GM18511 (cell line): ENCODE measurements at regions not wholly inside any gene's neighbourhood (a gene's known extent, or its start where the extent isn't known, plus 50 kb on each side); places are given as distances from the start of the nearest gene placed in this dataset.
A peak's percentile ranks its signal among the peaks of the same experiment; 100 is the strongest.

Source experiments
- ATAC-seq: cut with Tn5 transposase; IDR thresholded peaks from one replicate; pipeline ENCODE4 v1.9.1; 2021; ENCODE audit warnings: mild to moderate bottlenecking, moderate library complexity; ENCODE audit not compliant: unreplicated experiment

DNA sequence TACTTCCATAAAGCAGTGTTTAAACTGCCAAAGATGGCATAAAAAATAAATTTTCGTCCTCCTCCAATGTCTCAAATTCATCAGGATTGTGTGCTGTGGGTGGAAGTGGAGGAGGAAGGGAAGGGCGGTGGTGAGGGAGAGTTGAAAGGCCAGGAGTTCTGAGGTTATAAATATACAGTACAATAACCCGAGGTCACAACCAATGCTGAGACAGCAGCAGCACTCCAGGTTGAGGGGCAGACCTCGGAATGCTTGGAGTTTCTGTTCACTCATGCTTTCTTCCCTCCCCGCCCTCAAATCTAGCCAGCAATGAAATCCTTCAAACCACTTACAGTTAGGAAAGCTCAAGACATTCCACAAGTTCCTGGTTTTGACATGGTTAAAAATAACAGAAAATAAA, 134.0 kb upstream of the SMAD1 start:
- no peak for ATAC-seq

DNA sequence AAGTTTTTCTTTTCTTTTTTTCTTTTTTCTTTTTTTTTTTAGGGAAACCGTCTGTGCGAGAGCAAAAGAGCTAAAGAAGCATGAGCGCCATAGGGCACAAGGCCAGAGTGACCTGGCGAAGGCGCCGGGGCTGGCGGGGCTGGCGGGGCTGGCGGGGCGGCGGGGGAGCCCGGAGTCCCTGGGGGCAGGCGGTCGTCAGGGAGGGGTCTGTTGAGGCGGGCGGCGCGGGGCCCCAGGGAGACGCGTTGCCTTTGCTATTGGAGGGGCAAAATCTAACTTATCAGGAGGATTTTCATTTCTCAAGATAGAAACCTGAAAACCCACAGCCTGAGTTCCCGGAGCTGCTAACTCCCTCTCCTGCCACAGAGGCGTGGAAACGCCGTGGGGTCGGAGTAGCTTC, 135.6 kb upstream of the SMAD1 start:
- no peak for ATAC-seq

- no peak for ATAC-seq
Measured at GRCh38 chr4:145345401-145345800, 136.3 kb upstream of the SMAD1 start.

GRCh38 chr4:145341381-145341780, 140.3 kb upstream of the SMAD1 start:
- ATAC-seq, result no peak

DNA sequence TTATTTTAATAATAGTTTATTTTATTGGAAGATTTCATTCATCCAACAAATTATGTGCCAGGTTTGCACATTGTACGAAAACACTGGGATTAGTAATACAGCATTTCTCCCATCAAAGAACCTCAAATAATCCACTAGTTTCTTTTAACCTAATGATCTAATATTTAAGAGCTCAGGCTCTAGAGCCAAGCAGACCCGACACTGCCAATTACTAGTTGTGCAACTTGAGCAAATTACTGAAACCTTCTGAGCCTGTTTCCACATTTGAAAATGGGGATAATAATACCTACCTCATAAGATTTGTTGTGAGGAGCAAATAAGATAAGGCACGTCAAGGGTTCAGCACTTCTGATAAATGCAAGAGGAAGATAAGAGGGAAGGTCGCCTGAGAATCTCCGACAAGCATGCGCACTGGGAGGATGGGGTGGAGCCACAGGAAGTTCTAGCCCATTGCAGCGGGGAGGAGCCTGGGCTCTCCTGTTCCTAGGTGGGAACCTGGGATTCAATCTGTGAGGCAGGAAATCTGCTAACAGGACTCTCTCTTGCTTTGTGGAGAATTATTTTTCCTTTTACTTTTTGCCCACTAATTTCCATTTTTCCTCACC, 141.5 kb upstream of the SMAD1 start:
- no peak for ATAC-seq

DNA sequence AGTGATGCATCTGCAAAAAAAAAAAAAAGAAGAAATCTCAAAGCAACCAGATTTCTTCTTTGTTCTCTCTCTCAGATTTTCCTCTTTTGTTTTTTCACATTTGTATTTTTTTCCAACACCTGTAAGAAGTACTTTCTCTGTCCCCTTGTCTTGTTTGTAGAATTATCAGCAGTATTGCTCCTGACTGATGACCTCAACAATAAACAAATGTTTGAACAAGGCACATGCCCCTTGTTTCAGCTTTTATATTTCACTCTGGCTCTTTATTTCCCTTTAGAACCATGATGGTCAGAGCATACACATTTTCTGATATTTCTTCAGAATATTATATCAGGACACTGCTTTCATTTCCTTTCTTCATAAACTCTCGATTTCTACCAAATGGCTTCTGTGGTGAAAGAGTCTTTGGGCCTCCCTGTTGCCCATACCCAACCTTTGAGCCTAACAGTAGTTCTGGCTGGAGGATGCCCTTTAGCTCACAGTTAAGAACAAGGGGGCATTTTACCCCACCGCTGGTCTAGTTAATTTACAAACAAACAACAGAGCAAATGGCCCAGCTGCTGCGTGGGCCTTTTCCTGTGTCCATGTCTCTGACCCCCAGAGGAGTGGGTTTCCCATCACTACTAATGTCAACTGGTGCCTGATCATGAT, 142.5 kb upstream of the SMAD1 start:
- no peak for ATAC-seq

- ATAC-seq, result no peak
Measured at GRCh38 chr4:145338568-145338967, 143.1 kb upstream of the SMAD1 start.

- ATAC-seq, result no peak
Measured at GRCh38 chr4:145337391-145337790, 144.3 kb upstream of the SMAD1 start.

DNA sequence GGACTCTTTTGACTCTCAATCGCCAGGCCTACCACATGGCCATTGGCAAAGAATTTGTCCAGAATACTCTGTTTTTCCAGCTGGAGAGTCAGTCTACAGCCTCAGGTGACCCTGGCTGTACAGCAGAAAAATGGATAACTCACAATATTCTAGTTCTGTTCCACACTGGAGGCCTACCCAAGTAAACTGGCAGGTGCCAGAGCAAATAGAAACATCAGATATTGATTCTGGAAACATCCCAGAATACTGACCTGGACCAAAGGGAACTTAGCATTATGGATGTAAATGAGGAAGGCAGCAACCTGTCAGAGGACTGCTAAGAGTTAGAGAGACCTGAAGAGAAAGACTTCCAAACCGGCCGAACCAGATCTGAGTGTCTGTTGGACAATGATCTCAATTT, 147.9 kb upstream of the SMAD1 start:
- ATAC-seq, result no peak

GRCh38 chr4:145326491-145326890, 146.1 kb upstream of the OTUD4 start:
- ATAC-seq, result no peak

DNA sequence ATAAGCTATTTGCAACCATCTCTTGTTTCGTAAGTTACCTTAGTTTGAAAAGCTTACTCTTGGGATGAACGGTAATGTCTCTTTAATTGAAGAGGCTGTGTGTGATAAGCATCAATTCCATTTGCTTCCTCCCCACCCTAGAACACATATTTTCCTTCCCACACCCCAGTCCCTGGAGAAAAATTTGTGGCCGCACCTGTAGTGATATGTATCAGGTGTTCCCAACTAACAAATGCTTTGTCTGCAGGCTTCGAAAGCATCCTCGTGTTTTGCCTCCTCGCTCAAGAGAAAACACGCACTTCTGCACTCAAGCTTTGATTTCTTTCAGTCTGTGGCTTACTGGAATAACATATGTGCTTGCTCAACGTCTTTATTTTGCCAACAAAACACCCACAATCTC, 143.8 kb upstream of the OTUD4 start:
- no peak for ATAC-seq

GRCh38 chr4:145320294-145320693, 139.9 kb upstream of the OTUD4 start:
- ATAC-seq, result no peak

GRCh38 chr4:145319751-145320150, 139.4 kb upstream of the OTUD4 start:
- ATAC-seq, result no peak

- ATAC-seq, result no peak
Measured at GRCh38 chr4:145316897-145317574, 136.6 kb upstream of the OTUD4 start.

DNA sequence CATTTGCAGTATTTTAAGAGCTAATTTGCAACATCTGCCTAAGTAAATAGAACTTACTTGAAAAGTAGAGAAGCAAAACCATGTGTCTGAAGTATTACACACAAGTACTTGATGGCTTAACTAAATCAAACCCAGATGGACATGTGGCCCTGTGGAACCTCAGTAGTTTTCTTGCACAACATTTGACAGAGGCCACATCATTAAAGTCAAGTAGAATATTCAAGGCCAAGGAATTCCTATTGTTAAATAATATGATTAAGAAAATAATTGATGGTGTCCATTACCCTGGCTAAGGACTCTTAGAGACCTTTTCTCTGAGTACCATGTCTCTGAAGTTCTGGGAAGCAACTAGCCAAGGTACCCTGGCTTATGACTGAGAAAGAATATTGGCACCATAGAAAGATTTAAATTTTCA, 135.4 kb upstream of the OTUD4 start:
- ATAC-seq, result no peak

DNA sequence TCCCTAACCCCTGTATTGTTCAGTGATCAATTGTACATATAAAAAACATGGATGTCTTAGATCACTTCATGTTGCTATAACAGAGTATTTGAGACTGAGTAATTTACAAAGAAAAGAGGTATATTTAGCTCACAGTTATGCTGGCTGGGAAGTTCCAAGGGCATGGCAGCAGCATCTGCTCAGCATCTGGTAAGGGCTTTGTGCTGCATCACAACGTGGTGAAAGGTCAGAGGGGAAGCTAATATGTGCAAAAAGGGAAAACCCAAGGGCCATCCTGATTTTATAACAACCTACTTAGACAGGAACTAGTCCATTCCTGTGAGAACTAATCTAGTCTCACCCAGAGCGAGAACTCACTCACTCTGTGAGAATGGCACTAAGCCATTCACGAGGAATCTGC, 128.2 kb upstream of the OTUD4 start:
- ATAC-seq, result no peak

DNA sequence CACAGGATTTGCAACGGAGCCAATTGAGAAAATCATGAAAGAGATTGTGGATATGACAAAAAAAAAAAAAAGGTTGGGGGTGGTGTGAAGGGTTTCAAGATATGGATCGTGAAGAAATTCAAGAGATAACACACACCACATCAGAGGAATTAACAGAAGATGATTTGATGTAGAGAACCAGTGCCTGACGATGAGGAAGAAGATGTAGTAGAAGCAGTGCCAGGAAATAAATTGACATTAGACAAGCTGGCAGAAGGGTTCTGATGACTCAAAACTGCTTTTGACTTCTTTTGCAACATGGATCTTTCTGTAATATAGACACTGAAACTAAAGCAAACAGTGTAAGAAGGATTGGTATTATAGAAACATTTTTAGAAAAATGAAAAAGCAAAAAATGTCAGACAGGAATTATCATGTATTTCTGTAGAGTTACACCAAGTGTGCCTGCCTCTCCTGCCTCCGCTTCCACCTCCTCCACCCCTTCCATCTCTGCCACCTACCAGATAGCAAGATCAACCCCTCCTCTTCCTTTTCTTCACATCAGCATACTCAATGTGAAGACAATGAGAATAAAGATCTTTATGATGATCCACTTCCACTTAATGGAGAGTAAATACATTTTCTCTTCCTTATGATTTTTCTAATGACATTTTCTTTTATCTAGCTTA, 127.5 kb upstream of the OTUD4 start:
- ATAC-seq, result no peak

- ATAC-seq, result no peak
Measured at GRCh38 chr4:145307120-145307519, 126.7 kb upstream of the OTUD4 start.

DNA sequence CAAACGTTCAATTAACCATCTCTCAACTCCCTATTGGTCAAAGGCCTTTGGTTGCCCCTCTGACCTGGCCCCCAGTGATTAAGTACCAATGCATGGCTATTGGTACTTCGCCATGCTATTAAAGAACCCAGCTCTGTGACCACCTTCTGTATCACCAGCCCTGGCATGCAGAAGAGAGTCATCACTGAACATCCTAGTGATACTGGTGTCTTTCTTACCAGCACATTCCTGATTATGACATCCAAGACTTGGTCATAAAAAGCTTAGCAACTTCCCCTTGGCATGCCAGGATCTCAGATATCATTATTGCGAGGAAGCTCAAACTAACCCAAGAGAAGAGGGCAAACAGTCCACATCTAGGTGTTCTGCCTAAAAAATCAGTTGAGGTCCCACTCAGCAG, 122.3 kb upstream of the OTUD4 start:
- no peak for ATAC-seq

DNA sequence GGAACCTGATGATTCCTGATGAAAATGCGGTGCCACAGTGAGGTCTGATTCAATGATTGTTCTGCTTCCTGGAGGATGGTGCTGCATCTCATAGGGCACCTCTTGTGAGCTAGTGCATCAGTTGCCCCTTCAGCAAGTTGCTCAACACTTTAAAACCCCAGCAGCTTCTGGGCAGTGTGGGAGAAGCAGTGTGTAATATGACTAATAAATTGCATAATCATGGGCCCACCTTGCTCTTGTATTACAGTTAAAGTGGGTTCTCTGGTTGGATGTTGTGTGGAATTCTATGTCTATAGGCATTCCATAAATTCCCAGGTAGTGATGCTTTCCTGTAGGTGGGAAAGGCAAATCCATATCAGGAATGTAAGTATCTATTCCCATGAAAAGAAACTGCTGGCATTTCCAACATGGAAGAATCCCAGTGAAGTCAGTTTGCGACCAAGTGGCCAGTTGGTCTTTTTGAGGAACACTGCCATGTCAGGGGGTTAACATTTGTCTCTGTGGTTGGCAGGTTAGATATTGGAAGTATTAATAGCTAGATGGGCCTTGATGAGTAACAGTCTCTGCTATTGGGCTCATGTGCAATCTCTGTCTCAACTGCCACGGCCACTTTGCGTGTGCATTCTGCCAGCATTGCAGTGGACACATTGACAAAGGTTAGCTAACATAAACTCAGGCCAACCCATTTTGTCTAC, 121.1 kb upstream of the OTUD4 start:
- ATAC-seq, result no peak

GRCh38 chr4:145299380-145300076, 119.1 kb upstream of the OTUD4 start:
- peak; percentile 97 for ATAC-seq
